Lung (tissue), 11 donors: ENCODE measurements at regions not wholly inside any gene's neighbourhood (a gene's known extent, or its start where the extent isn't known, plus 50 kb on each side); places are given as distances from the start of the nearest gene placed in this dataset.

ENCODE experiments used
- ATAC-seq: fragments of 200-7000 bp; cut with Tn5 transposase; one replicate; pipeline ENCODE4 v1.9.1; 2020; ENCODE audit warnings: moderate number of reproducible peaks; ENCODE audit not compliant: insufficient read depth, low FRiP score
- DNase-seq, 3 donors: peaks; one replicate each; pipeline ENCODE4 v3.0.0-alpha.2; 2013 to 2017
- H3K27ac ChIP-seq, 2 donors: one replicate each; pipeline ENCODE4 v1.5.1; 2013; ENCODE audit warnings: mild to moderate bottlenecking in 2 of 2, moderate library complexity in 2 of 2, control low read depth in 1 of 2, inconsistent platforms in 1 of 2, low read depth in 1 of 2, low read length in 1 of 2
- H3K27me3 ChIP-seq, 3 donors: one replicate each; pipeline ENCODE4 v1.5.1; 2013; ENCODE audit warnings: low read length in 2 of 3; ENCODE audit not compliant: control insufficient read depth in 3 of 3, insufficient read depth in 3 of 3
- H3K36me3 ChIP-seq, 4 donors: one replicate each; pipeline ENCODE4 v1.5.1; 2013; ENCODE audit warnings: low read length in 4 of 4, mild to moderate bottlenecking in 1 of 4, moderate library complexity in 1 of 4; ENCODE audit not compliant: control insufficient read depth in 4 of 4, insufficient read depth in 4 of 4
- H3K4me1 ChIP-seq, 5 donors: one replicate each; pipeline ENCODE4 v1.5.1; 2013; ENCODE audit warnings: low read length in 5 of 5, mild to moderate bottlenecking in 2 of 5, moderate library complexity in 1 of 5; ENCODE audit not compliant: control insufficient read depth in 5 of 5, insufficient read depth in 5 of 5
- H3K4me3 ChIP-seq: one replicate; pipeline ENCODE4 v1.5.1; 2013; ENCODE audit warnings: mild to moderate bottlenecking, control low read depth, moderate library complexity
- H3K9ac ChIP-seq, 2 donors: one replicate each; pipeline ENCODE4 v1.5.1; 2013; ENCODE audit warnings: low read length in 2 of 2, control low read depth in 1 of 2; ENCODE audit not compliant: insufficient read depth in 1 of 2
- H3K9me3 ChIP-seq, 4 donors: one replicate each; pipeline ENCODE4 v1.5.1; 2013; ENCODE audit warnings: low read length in 3 of 4, mild to moderate bottlenecking in 1 of 4, moderate library complexity in 1 of 4; ENCODE audit not compliant: control insufficient read depth in 4 of 4, insufficient read depth in 3 of 4
- WGBS, 2 donors: extraction: QIAGEN DNeasy Blood & Tissue Kit; methylation state at CpG; one replicate each; pipeline ENCODE4 v1.1.7; 2013; 5-methylcytosine and 5-hydroxymethylcytosine counted together
- TF ChIP-seq, protein P1 (sequence below): IDR thresholded peaks from 2 replicates; pipeline ENCODE4 v1.5.1; 2012; ENCODE audit warnings: mild to moderate bottlenecking; ENCODE audit errors: control extremely low read depth, extremely low read depth
- donor health status: control.
- donor health status: control.
- donor health status: Bipolar disorder and iron deficiency.
- donor health status: healthy.
- donor health status: DM: yes; HTN: yes; CAD: no.

DNA sequence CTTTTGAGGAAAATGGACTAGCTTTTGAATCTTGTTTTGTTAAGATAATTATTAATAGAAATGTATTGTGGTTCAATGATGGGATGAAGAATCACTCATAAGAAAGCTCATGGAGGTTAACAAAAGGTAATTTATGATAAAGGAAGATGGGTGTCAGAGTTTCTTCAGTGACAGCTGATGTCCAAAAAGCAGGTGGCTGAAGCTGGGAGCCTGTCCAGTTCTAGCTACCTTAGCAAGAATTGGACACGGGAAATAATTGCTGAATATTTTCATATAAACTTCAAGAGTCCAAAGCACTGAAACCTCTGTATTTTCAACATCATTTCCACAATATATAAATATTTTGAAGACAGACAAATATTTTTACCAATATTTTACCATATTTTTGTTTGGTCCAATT is 1505.8 kb upstream of the SLC39A10 start:
- Histone ChIP-seq H3K9ac (no peak overlapping the region), H3K36me3 (no peaks in the 10 kb centered on the region), H3K4me3 (no peak overlapping the region), H3K27me3 (no peaks in the 10 kb centered on the region), H3K27ac (no peak overlapping the region), H3K4me1 (no peaks in the 10 kb centered on the region), H3K9me3 (peaks cover 0 to 6% (median 0%) of the 10 kb centered on the region in 4 donors)
- 91 to 92% methylated on average over 1 of the region's 1 CpG for whole genome bisulfite sequencing, 2 donors
- DNase-seq: no peak
- TF ChIP-seq, protein P1, sequence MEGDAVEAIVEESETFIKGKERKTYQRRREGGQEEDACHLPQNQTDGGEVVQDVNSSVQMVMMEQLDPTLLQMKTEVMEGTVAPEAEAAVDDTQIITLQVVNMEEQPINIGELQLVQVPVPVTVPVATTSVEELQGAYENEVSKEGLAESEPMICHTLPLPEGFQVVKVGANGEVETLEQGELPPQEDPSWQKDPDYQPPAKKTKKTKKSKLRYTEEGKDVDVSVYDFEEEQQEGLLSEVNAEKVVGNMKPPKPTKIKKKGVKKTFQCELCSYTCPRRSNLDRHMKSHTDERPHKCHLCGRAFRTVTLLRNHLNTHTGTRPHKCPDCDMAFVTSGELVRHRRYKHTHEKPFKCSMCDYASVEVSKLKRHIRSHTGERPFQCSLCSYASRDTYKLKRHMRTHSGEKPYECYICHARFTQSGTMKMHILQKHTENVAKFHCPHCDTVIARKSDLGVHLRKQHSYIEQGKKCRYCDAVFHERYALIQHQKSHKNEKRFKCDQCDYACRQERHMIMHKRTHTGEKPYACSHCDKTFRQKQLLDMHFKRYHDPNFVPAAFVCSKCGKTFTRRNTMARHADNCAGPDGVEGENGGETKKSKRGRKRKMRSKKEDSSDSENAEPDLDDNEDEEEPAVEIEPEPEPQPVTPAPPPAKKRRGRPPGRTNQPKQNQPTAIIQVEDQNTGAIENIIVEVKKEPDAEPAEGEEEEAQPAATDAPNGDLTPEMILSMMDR: no peak
- no peak for ATAC-seq

DNA sequence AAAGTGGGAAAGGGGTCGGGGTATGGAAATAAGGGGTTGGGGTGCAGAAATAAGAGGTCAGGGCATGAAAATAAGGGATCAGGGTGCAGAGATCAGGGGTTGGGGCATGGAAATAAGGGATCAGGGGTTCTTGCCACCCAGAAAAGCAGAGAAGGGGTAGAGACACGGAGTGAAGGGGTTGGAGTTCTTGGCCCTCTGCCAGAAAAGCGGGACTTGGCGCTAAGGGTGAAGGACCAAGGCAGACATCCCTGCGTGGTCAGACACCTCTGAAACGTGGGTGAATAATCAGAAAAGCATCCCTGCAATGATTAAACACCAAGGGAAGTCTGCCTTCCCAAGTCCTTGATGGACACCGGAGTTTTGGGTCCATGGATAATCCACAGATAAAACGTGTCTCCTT is 1521.6 kb upstream of the SLC39A10 start:
- DNase-seq (no peak), ATAC-seq (no peak)
- Histone ChIP-seq H3K4me1 (no peaks in the 10 kb centered on the region), H3K27me3 (no peaks in the 10 kb centered on the region), H3K9me3 (peaks cover 0 to 2% (median 0%) of the 10 kb centered on the region in 4 donors), H3K4me3 (no peak overlapping the region), H3K9ac (no peak overlapping the region), H3K27ac (no peak overlapping the region), H3K36me3 (no peaks in the 10 kb centered on the region)
- TF ChIP-seq, protein P1: no peak
- WGBS, 2 donors: 79 to 86% methylated on average over 8 of the region's 8 CpGs

DNA sequence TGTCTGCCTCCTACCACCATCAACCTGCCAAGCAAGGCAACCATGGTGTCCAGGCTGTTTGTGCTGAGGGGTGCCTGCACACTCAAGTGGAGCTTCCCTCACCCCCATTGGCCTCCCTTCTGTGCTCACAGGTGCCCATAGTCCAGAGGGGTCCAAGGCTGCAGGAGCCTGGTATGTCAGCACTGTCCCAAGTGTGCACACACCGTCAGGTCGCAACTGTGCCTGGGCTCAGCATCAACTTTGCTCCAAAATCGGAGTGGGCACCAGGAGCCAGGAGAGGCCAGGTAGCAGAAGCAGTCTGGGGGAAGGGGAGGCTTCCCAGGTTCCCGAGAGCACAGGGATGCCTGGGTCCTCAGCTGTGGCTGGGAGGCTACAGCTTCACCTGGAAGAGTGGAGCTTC is 1528.2 kb upstream of the SLC39A10 start:
- TF ChIP-seq, protein P1: no peak
- DNase-seq: no peak
- Histone ChIP-seq H3K4me1 (no peaks in the 10 kb centered on the region), H3K27me3 (no peaks in the 10 kb centered on the region), H3K4me3 (no peak overlapping the region), H3K9me3 (peaks cover 0 to 9% (median 0%) of the 10 kb centered on the region in 4 donors), H3K36me3 (no peaks in the 10 kb centered on the region), H3K27ac (no peak overlapping the region), H3K9ac (no peak overlapping the region)
- WGBS, 2 donors: 90 to 91% methylated on average over 4 of the region's 4 CpGs
- ATAC-seq: peak; percentile 2

DNA sequence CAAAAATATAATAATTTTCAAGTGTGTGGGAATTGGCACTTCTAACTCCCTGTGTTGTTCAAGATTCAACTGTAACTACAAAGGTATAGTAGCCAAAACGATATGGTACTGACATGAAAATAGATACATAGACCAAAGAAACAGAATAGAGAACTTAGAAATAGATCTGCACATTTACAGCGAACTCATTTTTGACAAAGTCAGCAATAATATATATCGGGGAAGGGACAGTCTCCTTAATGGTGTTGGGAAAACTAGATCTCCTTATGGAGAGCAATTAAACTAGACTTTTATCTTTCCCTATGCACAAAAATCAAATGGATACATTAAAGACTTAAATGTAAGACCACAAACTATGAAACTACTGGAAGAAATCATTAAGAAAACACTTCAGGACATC is 1530.6 kb upstream of the SLC39A10 start:
- Histone ChIP-seq H3K9me3 (peaks cover 0 to 9% (median 0%) of the 10 kb centered on the region in 4 donors), H3K27me3 (no peaks in the 10 kb centered on the region), H3K4me1 (no peaks in the 10 kb centered on the region), H3K9ac (no peak overlapping the region), H3K4me3 (no peak overlapping the region), H3K36me3 (no peaks in the 10 kb centered on the region), H3K27ac (no peak overlapping the region)
- ATAC-seq (no peak), DNase-seq (no peak)
- TF ChIP-seq, protein P1: no peak
- 82 to 83% methylated on average over 3 of the region's 3 CpGs for WGBS, 2 donors
